ENCODE measurements at regions not wholly inside any gene's neighbourhood (a gene's known extent, or its start where the extent isn't known, plus 50 kb on each side); places are given as distances from the start of the nearest gene placed in this dataset.

GRCh38 chr2:19214682-19215391 is 143.6 kb downstream of the OSR1 start:
- no peak for TF ChIP-seq CTCF (optimal IDR thresholded peaks at IDR 0.05 in 1 of 3, IDR thresholded peaks at IDR 0.05 in 1 of 3, conservative IDR thresholded peaks at IDR 0.05 in 1 of 3; ENCODE audit: extremely low read depth in 1 of 3, insufficient read depth in 2 of 3, low read length in 3 of 3)
- no peak for TF ChIP-seq EZH2 (IDR thresholded peaks at IDR 0.05; ENCODE audit: low read length)

Measured in keratinocyte (primary cell).